IPS-18c (cell line): ENCODE measurements at regions not wholly inside any gene's neighbourhood (a gene's known extent, or its start where the extent isn't known, plus 50 kb on each side); places are given as distances from the start of the nearest gene placed in this dataset.

Source experiments
- H3K4me3 ChIP-seq: 2 replicates; pipeline ENCODE4 v1.7.0; 2013; ENCODE audit warnings: low read depth, mild to moderate bottlenecking, low read length, moderate library complexity; ENCODE audit not compliant: insufficient read depth
- H3K9me3 ChIP-seq: one replicate; pipeline ENCODE4 v1.6.1; 2013; ENCODE audit warnings: mild to moderate bottlenecking, low read length, moderate library complexity; ENCODE audit not compliant: control insufficient read depth, insufficient read depth

DNA sequence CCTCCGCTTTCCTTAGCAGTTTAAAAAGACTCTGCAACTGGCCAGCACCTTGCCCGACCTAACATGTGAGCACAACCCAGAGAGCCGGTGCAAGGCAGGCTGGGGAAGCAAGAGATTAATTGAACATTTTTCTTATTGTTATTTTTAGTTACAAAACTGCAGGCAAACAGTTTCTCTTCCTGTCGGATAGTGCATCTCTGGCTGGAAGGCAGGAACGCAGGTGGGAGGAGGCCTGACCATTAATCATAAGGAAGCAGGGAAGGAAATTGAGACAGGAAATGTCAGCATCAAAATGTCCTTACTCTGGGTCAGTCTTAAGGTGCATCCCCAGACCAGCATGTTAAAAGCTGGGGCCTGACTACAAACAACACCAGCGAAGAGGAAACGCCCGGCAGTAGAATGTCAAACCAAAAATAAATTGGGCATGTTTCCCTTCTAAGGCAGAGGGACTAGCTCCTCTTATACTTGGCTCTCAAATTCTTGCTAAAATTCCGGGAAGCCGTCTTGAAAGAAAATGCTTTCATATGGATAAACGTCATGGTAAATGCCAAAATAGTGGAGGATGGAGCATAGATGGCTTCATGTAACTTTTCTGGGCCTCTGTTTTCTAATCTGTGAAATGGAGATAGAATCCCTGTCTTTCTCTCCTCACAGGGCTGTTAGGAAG lies 226.8 kb downstream of the RAP2A start:
- no peaks in the 10 kb centered on the region for H3K9me3 ChIP-seq

DNA sequence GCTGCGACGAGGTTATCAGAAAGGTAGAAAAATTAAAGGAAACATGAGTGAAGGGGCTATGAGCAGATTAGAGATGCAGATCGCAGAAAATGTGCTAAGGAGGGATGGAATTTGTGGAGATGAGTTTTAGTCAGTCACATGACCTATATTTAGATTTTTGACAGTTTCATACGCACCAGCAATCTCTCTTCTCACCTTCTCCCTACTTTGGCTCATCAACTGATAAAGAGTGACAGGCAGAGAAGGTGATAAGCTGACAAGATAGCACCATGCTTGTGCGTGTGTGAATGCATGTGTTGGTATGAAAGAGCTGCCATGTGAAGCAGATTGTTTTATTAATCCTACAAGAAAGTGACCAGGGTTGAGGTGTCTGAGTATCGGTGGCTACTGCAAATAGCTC lies 252.6 kb downstream of the RAP2A start:
- Histone ChIP-seq H3K9me3 (no peaks in the 10 kb centered on the region), H3K4me3 (no peak overlapping the region)

More for the DNA sequence above, 226.8 kb downstream of the RAP2A start:
- no peak overlapping the region for H3K4me3 ChIP-seq

DNA sequence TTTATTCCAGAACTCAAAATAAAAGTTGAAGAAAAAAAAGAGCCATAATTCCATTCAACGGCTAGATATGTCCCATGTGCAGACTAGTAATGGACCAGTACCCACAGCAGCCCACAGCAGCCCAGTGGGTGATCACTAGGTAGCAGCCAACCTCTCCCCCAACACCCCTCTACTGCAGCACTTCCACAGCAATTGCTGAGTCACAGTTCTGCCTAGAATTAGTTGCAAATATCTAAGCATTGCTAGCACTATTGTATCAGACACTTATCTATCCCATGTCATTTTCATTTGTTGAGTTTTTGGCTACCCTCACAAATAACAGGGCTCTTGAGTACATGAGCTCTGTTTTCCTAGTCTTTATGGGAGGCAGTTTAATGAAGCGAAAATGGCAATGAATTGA lies 258.7 kb downstream of the RAP2A start:
- Histone ChIP-seq H3K4me3 (no peak overlapping the region), H3K9me3 (no peaks in the 10 kb centered on the region)

DNA sequence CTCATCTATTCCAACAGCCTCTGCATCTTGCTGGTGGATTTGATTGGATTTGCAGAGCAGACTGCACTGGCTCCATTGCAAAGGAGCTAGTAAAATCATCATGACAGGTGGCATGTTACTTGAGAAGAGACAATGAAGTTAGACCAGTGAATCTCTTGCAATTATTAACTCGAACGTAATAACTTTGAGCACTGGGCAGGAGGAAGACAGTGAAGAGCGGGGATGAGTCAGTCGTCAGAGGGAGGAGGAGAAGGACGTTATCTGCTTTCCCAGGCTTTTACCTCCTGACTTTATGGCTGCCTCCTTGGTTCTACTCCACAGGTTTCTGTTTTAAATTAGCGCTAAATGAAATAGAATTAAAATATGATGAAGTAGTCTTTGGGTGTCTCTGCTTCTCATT lies 257.8 kb upstream of the IPO5 start:
- H3K9me3 ChIP-seq = no peaks in the 10 kb centered on the region
- H3K4me3 ChIP-seq = no peak overlapping the region

DNA sequence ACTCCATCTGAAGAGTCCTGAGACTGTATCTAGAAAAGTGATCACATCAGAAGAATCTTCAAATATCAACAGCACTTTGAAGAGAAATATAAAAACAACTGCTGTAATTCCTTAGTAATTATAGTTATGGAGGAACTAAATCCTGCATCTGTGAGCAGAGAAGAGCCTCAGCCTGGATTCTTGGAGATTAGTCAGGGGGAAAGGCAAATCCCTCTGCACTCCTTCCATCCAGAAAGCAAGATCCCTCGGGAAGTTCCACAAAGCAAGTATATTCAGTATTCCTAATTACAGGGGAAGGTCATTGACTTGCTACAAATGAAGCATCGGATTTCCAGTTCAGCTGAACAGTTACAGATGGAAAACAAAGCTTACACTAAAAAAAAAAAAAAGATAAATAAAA lies 256.6 kb upstream of the IPO5 start:
- H3K4me3 ChIP-seq = no peak overlapping the region
- H3K9me3 ChIP-seq = no peaks in the 10 kb centered on the region

DNA sequence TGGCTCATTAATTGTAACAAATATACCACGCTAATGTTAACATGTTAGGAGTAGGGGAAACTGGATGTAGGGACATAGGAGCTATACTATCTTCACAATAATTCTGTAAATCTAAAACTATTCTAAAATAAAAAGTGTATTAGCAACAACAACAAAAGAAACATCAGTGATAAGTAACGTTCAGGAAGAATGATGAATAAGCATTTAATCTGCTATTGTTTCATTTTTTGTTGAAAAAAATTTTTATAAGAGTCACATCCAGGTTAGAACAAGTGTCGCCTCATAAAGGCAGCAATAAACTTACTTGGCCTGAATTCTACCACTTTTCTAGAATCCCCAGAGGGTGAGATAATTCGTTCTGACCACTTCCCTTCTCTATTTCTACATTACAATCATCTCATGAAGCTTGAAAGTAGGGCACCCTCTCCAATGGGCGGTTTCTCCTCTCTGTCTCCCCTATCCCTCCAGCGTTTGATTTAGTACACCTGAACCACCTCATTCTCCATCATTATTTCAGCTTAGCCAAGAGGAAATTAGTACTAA lies 253.1 kb upstream of the IPO5 start:
- Histone ChIP-seq H3K9me3 (no peaks in the 10 kb centered on the region), H3K4me3 (no peak overlapping the region)

DNA sequence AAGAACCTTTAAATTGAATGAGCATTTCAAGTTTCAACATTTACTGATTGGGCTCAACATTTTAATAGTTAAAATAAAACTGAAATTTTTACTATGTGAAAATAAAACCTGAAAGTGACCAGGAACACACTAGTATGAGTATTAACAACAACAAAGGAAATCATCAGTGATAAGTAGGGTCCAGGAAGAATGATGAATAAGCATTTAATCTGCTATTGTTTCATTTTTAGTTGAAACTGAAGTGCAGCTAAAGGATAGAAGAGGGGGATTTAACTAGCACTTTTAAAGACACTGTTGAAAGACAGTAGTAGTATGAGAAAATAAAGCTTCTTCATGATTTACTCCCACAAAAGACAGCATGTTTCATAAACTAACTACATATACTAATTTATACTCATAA lies 250.9 kb upstream of the IPO5 start:
- no peaks in the 10 kb centered on the region for H3K9me3 ChIP-seq
- H3K4me3 ChIP-seq = no peak overlapping the region

DNA sequence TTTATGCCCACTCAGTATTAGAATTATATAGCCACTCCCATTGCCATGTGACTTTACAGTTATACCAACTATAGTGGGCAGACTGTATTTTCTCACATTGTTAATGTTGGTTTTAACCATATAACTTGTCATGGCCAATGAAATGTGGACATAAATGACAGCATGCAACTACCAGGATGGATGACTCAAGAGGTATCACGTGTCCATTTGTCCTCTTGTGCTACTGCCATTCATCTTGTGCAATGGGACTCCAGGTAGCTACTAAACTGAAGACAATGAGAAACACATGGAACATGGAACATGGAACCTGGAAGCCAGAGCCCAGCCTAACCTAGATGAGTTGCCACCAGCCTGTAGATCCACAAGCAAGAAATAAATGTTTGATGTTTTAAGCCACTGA lies 242.7 kb upstream of the IPO5 start:
- Histone ChIP-seq H3K9me3 (no peaks in the 10 kb centered on the region), H3K4me3 (no peak overlapping the region)

DNA sequence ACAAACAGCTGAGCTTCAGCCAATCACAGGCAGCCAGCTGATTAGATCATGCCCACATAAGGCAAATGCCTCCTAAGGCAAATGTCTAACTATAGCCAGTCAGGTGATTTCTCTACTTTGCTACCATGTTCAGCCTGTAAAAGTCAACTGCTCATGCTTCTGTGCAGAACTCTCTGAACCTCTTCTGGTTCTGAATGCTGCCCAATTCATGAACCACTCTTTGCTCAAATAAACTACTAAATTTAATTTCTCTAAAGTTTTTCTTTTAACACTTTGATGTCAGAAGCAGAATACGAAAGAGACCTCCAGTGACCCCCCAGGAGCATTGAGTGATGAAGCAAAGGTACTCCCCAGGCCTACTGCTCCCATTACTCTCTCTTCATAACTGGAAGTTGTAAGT lies 240.7 kb upstream of the IPO5 start:
- no peak overlapping the region for H3K4me3 ChIP-seq
- H3K9me3 ChIP-seq = no peaks in the 10 kb centered on the region

DNA sequence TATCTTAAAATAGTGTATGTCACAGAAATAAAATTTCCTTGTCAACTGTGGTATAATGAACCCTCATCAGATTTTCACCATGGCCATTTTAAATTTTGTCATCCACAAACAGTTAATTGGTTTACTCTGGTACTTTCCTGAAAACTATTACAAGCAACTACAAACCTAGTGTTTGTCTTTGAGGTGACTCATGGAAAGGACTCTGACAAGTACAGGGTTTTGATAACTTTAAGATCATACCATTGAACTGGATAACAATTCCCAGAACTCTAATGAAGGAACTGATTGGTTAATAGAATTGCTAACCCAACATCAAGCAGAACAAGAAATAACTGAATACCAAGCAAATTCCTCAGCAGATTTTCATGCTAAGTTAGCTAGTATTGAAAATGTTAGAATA lies 237.7 kb upstream of the IPO5 start:
- H3K4me3 ChIP-seq = no peak overlapping the region
- no peaks in the 10 kb centered on the region for H3K9me3 ChIP-seq

DNA sequence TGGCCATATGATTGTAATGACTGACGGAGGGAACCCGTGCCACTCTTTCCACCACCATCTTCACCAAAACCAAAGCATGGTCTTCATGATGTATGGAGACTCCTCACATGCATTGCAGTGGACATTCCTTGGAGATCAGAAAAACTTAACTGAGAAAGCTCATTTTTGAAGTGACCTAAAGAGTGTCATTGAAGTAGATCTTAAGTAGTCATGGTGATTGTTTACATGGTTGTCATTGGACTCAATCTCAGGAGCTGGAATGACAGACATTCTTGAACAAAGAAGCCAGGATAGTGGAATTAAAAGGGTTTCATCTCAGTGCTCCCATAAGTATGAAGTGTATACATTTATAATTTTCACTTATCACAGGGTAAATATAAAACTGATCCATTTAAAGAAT lies 236.7 kb upstream of the IPO5 start:
- Histone ChIP-seq H3K4me3 (no peak overlapping the region), H3K9me3 (no peaks in the 10 kb centered on the region)

DNA sequence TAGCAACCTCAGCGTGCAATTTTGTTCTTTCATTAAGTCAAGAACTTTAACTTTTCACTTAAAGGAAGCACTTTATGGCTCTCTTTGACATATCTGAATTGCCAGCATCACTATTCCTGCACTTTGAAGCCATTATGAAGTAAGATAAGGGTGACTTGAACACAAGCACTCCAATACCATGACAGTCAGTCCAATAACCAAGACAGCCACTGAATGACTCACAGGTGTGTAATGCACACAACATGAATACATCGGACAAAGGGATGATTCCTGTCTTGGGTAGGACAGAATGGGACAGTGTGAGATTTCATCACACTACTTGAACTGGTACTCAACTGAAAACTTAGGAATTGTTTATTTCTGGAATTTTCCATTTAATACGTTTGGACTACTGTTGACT lies 233.7 kb upstream of the IPO5 start:
- H3K9me3 ChIP-seq = no peaks in the 10 kb centered on the region
- H3K4me3 ChIP-seq = no peak overlapping the region

DNA sequence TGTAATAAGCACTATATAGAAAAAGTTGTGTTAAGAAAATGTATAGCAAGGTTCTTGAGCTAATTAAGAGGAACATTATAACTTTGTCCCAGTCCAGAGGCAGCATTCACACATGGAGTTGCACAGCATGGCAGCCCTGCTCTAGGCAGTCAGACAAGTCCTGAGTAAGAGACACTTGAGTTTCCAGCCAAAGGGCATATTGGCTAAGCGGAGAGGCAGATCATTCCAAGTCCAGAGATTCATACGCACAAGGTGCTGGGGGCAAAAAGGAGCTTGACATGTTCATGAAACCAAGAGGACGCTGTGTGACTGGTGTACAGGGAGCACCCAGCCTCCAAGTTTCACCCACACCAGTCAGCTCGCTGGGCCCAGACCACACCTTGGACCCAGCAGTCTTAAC lies 232.6 kb upstream of the IPO5 start:
- Histone ChIP-seq H3K9me3 (no peaks in the 10 kb centered on the region), H3K4me3 (no peak overlapping the region)

DNA sequence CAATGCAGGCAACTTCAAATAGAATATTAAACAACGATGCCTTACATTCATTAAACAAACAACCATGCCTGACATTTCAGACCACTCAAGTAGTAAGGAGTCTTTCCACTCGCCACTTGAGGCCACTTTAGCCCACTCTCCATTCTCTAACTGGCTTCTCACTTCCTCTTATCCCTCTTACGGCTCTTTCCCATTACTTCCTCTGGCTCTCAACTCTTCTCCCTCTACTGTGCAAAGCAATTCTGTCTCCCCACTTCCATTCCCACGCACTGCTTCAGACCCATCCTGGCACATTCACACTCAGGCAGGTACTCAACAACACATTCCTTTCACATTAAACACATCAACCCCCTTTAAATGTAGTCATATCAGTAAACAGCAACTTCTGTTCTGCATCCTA lies 229.8 kb upstream of the IPO5 start:
- H3K9me3 ChIP-seq = no peaks in the 10 kb centered on the region
- no peak overlapping the region for H3K4me3 ChIP-seq

DNA sequence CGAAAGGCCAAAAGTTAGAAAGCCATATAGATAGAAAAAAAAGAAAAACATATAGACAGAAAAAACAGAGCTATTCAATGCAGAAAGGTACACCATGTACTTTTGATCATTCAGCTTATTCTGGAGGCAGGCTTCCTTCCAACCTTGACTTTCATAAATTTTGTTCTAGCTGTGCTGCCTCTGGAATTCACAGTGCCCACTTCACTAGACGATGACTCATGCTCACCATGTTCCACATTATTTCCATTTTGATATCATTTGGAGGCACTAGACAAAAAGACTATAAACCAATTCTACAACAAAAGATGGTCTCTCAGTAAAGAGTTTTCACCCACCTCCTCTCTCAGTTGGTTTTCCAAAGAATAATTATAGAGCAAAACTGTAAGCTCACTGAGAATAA lies 229.0 kb upstream of the IPO5 start:
- no peaks in the 10 kb centered on the region for H3K9me3 ChIP-seq
- no peak overlapping the region for H3K4me3 ChIP-seq

DNA sequence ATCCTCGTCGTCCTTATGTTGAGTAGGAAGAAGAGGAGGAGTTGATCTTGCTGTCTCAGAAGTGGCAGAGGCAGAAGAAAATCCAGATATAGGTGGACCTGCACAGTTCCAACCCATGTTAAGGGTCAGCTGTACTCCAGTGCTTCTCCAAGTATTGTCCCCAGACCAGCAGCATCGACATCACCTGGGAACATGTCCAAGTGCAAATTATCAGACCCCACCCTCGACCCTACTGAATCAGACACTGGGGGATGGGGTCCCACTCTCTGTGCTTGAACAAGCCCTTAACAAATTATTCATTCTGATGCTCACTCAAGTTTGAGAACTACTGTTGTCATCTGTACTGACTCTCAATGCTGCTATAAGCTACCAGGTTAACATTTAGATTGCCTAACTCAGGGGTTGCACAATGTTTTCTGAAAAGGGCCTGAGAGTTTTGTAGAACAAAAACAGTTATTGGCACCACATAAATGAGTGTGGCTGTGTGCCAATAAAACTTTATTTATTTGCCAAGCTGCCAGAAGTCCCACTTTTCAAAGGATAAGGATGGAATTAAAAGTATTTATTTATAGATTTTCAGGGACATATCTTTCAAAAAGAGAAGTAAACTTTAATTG lies 226.7 kb upstream of the IPO5 start:
- no peak overlapping the region for H3K4me3 ChIP-seq
- peaks cover 3% of the 10 kb centered on the region for H3K9me3 ChIP-seq

DNA sequence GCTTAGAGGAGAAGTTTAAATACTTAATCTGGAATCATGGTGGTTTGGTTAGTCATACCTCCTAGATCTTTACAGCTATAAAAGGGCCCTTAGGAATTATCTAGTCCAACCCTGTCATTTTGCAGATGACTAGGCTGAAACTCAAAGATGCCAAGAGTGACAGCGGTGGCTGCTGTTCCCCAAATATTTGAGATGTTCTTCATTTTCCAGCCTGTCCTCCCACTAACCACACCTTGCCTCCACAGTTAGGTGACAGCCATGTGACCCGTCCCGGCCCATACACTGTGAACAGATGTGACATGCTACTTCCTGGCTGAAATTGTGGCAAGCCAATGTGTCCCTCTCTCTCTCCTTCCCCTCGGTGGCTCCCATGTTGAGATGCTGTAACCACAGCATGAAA lies 225.5 kb upstream of the IPO5 start:
- Histone ChIP-seq H3K9me3 (peaks cover 3% of the 10 kb centered on the region), H3K4me3 (no peak overlapping the region)

DNA sequence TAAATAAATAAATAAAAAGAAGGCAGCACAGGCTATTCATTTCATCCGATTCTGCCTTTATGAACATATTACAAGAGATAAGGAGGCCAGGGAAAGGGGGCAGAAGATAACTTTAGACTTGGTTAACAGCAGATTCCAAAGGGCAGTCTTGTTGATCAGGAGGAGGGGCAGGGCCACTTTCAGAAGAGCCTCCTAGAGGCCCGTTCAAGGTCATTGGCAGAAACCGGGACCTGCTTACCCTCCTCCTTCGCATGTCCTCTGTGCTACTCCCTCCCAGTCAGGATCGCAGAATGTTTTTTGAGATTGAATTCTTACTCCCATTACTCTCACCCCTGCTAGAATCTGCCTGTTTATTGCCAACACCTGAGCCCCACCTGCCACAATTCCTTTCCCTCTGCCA lies 217.0 kb upstream of the IPO5 start:
- H3K4me3 ChIP-seq = no peak overlapping the region
- no peaks in the 10 kb centered on the region for H3K9me3 ChIP-seq

DNA sequence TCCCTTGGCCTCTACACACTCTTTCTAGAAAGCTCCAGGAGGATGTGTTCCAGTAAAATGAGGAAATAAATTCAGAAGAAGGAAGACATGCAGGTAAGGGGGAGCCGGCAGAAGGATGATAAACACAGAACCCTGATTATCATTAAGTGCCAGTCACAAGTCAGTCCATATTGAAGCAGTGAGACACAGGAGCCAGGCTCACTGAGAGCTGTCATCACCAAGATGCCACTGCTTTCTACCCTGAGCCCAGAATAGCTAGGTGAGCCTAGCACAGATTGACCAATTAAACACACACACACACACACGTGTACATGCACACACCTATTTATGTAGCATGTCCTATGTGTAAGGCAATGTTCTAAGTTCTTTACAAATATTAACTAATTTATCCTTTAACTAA lies 211.4 kb upstream of the IPO5 start:
- Histone ChIP-seq H3K9me3 (no peaks in the 10 kb centered on the region), H3K4me3 (no peak overlapping the region)
